ENCODE measurements at regions not wholly inside any gene's neighbourhood (a gene's known extent, or its start where the extent isn't known, plus 50 kb on each side); places are given as distances from the start of the nearest gene placed in this dataset.
"Not testable (repeated sequence)": the region's sequence is repeated elsewhere in the genome, so short reads cannot be mapped to it uniquely, and the experiment has no call there.

- no TSS peak for BruUV-seq (replicated peaks)
- ChIA-PET CTCF (interaction anchor here (0.6 kb wide), 1 partner anchor 505 kb away, joined by 3 read pairs; no protein-coding TSS in a partner anchor), POLR2A (interaction anchor here (1.0 to 1.2 kb wide), 2 partner anchors 12 to 18 kb away, joined by 3 to 4 read pairs; no protein-coding TSS in a partner anchor)
- H3K9me3 Mint-ChIP-seq (ENCODE audit: unreplicated experiment): no peaks in the 10 kb centered on the region
- intact Hi-C loops (cut with micrococcal nuclease): no loop called here
- H3K36me3 Mint-ChIP-seq (ENCODE audit: insufficient read depth, unreplicated experiment): peaks cover 6% of the 10 kb centered on the region
- no peak for TF ChIP-seq CTCF (IDR thresholded peaks at IDR 0.05; ENCODE audit: unreplicated experiment)
- H3K4me1 Mint-ChIP-seq (ENCODE audit: insufficient read depth, unreplicated experiment): peaks cover 11% of the 10 kb centered on the region
- H3K27ac Mint-ChIP-seq (ENCODE audit: low read depth, unreplicated experiment): no peak overlapping the region
- peak; percentile 53 for DNase-seq (ENCODE audit: unreplicated experiment)
- H3K27me3 Mint-ChIP-seq (ENCODE audit: insufficient read depth, unreplicated experiment): no peaks in the 10 kb centered on the region
- H3K4me3 Mint-ChIP-seq (ENCODE audit: unreplicated experiment): no peak overlapping the region
These were observed 57.1 kb upstream of the KIF2B start for GRCh38 chr17:53765609-53766008.

GRCh38 chr17:53765129-53765528, 57.6 kb upstream of the KIF2B start:
- TF ChIP-seq CTCF (IDR thresholded peaks at IDR 0.05; ENCODE audit: unreplicated experiment): no peak
- BruUV-seq (replicated peaks): no TSS peak

DNA sequence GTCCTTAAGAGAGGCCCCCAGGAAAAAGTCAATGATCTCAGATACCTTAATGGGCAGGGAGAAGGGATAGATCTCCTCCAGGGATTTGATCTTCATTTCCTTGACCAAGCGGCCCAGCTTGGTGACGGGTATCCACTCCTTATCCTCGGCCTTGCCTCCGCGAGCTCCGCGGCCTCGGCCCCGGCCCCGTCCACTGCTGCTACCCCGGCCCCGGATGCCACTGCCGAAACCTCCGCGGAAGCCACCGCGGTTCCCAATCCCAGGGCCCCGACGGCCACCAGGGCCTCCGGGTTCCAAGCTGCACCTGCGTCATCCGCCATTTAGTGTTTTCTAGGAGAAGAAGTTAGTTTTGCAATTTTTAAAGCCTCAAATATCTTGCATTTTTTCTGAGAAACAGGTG, 65.2 kb upstream of the KIF2B start:
- H3K4me1 Mint-ChIP-seq (ENCODE audit: insufficient read depth, unreplicated experiment): no peaks in the 10 kb centered on the region
- H3K27ac Mint-ChIP-seq (ENCODE audit: low read depth, unreplicated experiment): no peak overlapping the region
- H3K9me3 Mint-ChIP-seq (ENCODE audit: unreplicated experiment): no peaks in the 10 kb centered on the region
- no peaks in the 10 kb centered on the region for H3K27me3 Mint-ChIP-seq (ENCODE audit: insufficient read depth, unreplicated experiment)
- no peak overlapping the region for H3K4me3 Mint-ChIP-seq (ENCODE audit: unreplicated experiment)
- ChIA-PET POLR2A (no interaction called here), CTCF (no interaction called here)
- DNase-seq (ENCODE audit: unreplicated experiment): no peak
- TF ChIP-seq CTCF (IDR thresholded peaks at IDR 0.05; ENCODE audit: unreplicated experiment): no peak
- no peaks in the 10 kb centered on the region for H3K36me3 Mint-ChIP-seq (ENCODE audit: insufficient read depth, unreplicated experiment)
- no TSS peak for BruUV-seq (replicated peaks)
- intact Hi-C loops (cut with micrococcal nuclease): no loop called here

More at GRCh38 chr17:53765129-53765528, 57.6 kb upstream of the KIF2B start:
- intact Hi-C loops (cut with micrococcal nuclease): no loop called here
- ChIA-PET CTCF (no interaction called here), POLR2A (interaction anchor here (1.0 to 1.2 kb wide), 2 partner anchors 12 to 18 kb away, joined by 3 to 4 read pairs; no protein-coding TSS in a partner anchor)
- H3K27me3 Mint-ChIP-seq (ENCODE audit: insufficient read depth, unreplicated experiment): no peaks in the 10 kb centered on the region
- no peak overlapping the region for H3K27ac Mint-ChIP-seq (ENCODE audit: low read depth, unreplicated experiment)
- H3K4me3 Mint-ChIP-seq (ENCODE audit: unreplicated experiment): no peak overlapping the region
- H3K4me1 Mint-ChIP-seq (ENCODE audit: insufficient read depth, unreplicated experiment): peaks cover 11% of the 10 kb centered on the region
- peaks cover 6% of the 10 kb centered on the region for H3K36me3 Mint-ChIP-seq (ENCODE audit: insufficient read depth, unreplicated experiment)
- DNase-seq (ENCODE audit: unreplicated experiment): no peak
- H3K9me3 Mint-ChIP-seq (ENCODE audit: unreplicated experiment): no peaks in the 10 kb centered on the region

DNA sequence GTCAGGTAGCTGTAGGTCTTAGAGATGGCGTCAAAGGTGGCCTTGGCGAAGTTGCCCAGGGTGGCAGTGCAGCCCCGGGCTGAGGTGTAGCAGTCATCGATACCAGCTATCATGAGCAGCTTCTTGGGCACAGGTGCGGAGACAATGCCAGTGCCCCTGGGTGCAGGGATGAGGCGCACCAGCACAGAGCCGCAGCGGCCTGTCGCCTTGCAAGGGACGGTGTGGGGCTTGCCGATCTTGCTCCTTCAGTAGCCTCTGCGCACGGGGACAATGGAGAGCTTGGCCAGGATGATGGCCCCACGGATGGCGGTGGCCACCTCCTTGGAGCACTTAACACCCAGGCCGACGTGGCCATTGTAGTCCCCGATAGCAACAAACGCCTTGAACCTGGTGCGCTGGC, 65.6 kb upstream of the KIF2B start:
- CTCF ChIA-PET: interaction anchor here (0.6 kb wide), 1 partner anchor 837 kb away, joined by 3 read pairs; no protein-coding TSS in a partner anchor
- DNase-seq (ENCODE audit: unreplicated experiment); H3K27me3 Mint-ChIP-seq (ENCODE audit: insufficient read depth, unreplicated experiment); H3K9me3 Mint-ChIP-seq (ENCODE audit: unreplicated experiment); BruUV-seq (replicated peaks); H3K4me1 Mint-ChIP-seq (ENCODE audit: insufficient read depth, unreplicated experiment); intact Hi-C loops (cut with micrococcal nuclease); H3K27ac Mint-ChIP-seq (ENCODE audit: low read depth, unreplicated experiment); H3K4me3 Mint-ChIP-seq (ENCODE audit: unreplicated experiment); POLR2A ChIA-PET; H3K36me3 Mint-ChIP-seq (ENCODE audit: insufficient read depth, unreplicated experiment): not testable (repeated sequence)

DNA sequence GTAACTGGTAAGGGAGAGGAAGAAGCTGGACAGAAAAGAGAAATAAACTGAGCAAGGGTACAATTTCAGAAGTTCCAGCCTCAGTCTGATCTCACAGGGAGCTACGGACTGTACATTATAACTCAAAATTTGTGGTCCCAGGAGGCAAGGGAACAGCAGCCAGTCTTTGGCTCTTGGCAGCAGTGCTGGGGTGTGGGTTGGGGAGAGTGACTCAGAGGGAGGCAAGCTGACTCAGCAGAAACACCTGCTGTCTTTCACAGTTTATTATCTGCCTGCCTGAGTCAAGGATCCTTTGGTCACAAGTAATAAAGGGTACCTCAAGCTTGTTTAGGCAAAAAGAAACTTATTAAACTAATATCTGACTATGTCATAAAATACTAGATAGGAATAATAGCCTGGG, 73.5 kb upstream of the KIF2B start:
- Mint-ChIP-seq H3K27me3 (ENCODE audit: insufficient read depth, unreplicated experiment) (no peaks in the 10 kb centered on the region), H3K4me3 (ENCODE audit: unreplicated experiment) (no peak overlapping the region), H3K27ac (ENCODE audit: low read depth, unreplicated experiment) (no peak overlapping the region), H3K9me3 (ENCODE audit: unreplicated experiment) (no peaks in the 10 kb centered on the region), H3K4me1 (ENCODE audit: insufficient read depth, unreplicated experiment) (peaks cover 13% of the 10 kb centered on the region), H3K36me3 (ENCODE audit: insufficient read depth, unreplicated experiment) (no peaks in the 10 kb centered on the region)
- intact Hi-C loops (cut with micrococcal nuclease): no loop called here
- POLR2A ChIA-PET: interaction anchor here (0.5 to 0.7 kb wide), 3 partner anchors 24 to 352 kb away, joined by 3 to 7 read pairs (median 4); no protein-coding TSS in a partner anchor
- TF ChIP-seq CTCF (IDR thresholded peaks at IDR 0.05; ENCODE audit: unreplicated experiment): no peak
- no TSS peak for BruUV-seq (replicated peaks)
- CTCF ChIA-PET: interaction anchor here (0.6 to 1.1 kb wide), 3 partner anchors 261 to 677 kb away, joined by 3 read pairs; no protein-coding TSS in a partner anchor
- peak; percentile 66 for DNase-seq (ENCODE audit: unreplicated experiment)

GRCh38 chr17:53748159-53748820, 74.4 kb upstream of the KIF2B start:
- H3K36me3 Mint-ChIP-seq (ENCODE audit: insufficient read depth, unreplicated experiment): not testable (repeated sequence)
- CTCF ChIA-PET: interaction anchor here (0.6 to 1.1 kb wide), 2 partner anchors 261 to 678 kb away, joined by 3 read pairs; no protein-coding TSS in a partner anchor

More at GRCh38 chr17:53748159-53748820, 74.4 kb upstream of the KIF2B start:
- H3K27ac Mint-ChIP-seq (ENCODE audit: low read depth, unreplicated experiment); H3K4me3 Mint-ChIP-seq (ENCODE audit: unreplicated experiment); intact Hi-C loops (cut with micrococcal nuclease); H3K9me3 Mint-ChIP-seq (ENCODE audit: unreplicated experiment); BruUV-seq (replicated peaks); DNase-seq (ENCODE audit: unreplicated experiment); H3K27me3 Mint-ChIP-seq (ENCODE audit: insufficient read depth, unreplicated experiment): not testable (repeated sequence)
- peaks cover 13% of the 10 kb centered on the region for H3K4me1 Mint-ChIP-seq (ENCODE audit: insufficient read depth, unreplicated experiment)
- POLR2A ChIA-PET: interaction anchor here (0.5 kb wide), 1 partner anchor 352 kb away, joined by 7 read pairs; no protein-coding TSS in a partner anchor
